ENCODE measurements at regions not wholly inside any gene's neighbourhood (a gene's known extent, or its start where the extent isn't known, plus 50 kb on each side); places are given as distances from the start of the nearest gene placed in this dataset.

DNA sequence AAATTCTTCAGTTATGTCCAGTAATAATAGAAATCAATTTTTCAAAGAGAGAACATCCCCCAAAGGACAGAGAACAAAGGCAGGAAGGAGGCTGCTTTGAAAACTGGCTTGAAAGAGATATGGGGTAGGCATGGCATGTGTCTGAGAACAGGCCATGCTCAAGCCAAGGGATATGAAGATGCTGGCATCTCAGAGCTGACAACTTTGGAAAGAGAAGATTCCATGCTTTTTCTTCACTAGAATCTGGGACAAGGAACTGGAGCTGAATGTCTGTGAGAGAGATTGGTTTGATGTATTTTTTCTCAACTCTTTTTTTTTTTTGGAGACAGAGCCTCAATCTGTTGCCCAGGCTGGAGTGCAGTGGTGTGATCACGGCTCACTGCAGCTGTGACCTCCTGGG is 139.8 kb upstream of the DLX2 start:
- no peaks in the 10 kb centered on the region for H3K36me3 ChIP-seq (replicated peaks in 1 of 2; ENCODE audit: control insufficient read depth in 1 of 2, insufficient read depth in 2 of 2, low read length in 1 of 2)
- no peak overlapping the region for H3K27ac ChIP-seq (ENCODE audit: low read depth in 2 of 2, low read length in 1 of 2)
- no peak for DNase-seq
- TF ChIP-seq, protein P1, sequence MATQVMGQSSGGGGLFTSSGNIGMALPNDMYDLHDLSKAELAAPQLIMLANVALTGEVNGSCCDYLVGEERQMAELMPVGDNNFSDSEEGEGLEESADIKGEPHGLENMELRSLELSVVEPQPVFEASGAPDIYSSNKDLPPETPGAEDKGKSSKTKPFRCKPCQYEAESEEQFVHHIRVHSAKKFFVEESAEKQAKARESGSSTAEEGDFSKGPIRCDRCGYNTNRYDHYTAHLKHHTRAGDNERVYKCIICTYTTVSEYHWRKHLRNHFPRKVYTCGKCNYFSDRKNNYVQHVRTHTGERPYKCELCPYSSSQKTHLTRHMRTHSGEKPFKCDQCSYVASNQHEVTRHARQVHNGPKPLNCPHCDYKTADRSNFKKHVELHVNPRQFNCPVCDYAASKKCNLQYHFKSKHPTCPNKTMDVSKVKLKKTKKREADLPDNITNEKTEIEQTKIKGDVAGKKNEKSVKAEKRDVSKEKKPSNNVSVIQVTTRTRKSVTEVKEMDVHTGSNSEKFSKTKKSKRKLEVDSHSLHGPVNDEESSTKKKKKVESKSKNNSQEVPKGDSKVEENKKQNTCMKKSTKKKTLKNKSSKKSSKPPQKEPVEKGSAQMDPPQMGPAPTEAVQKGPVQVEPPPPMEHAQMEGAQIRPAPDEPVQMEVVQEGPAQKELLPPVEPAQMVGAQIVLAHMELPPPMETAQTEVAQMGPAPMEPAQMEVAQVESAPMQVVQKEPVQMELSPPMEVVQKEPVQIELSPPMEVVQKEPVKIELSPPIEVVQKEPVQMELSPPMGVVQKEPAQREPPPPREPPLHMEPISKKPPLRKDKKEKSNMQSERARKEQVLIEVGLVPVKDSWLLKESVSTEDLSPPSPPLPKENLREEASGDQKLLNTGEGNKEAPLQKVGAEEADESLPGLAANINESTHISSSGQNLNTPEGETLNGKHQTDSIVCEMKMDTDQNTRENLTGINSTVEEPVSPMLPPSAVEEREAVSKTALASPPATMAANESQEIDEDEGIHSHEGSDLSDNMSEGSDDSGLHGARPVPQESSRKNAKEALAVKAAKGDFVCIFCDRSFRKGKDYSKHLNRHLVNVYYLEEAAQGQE (IDR thresholded peaks at IDR 0.05; ENCODE audit: low read depth, low read length) = no peak
- TF ChIP-seq, protein P2, sequence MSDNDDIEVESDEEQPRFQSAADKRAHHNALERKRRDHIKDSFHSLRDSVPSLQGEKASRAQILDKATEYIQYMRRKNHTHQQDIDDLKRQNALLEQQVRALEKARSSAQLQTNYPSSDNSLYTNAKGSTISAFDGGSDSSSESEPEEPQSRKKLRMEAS (IDR thresholded peaks at IDR 0.05; ENCODE audit: low read depth) = no peak
- no peak for TF ChIP-seq FOXJ3 (CRISPR knock-in tag; IDR thresholded peaks at IDR 0.05)
- no peak for TF ChIP-seq MEF2A (IDR thresholded peaks at IDR 0.05; ENCODE audit: borderline replicate concordance, low read depth)
- TF ChIP-seq ELF1 (IDR thresholded peaks at IDR 0.05) = no peak
- H3K4me3 ChIP-seq (ENCODE audit: low read depth in 2 of 2, low read length in 1 of 2) = no peak overlapping the region
- no peaks in the 10 kb centered on the region for H4K20me1 ChIP-seq (ENCODE audit: insufficient read depth)
- POLR2A ChIA-PET = no interaction called here
- no peaks in the 10 kb centered on the region for H3K79me2 ChIP-seq (ENCODE audit: insufficient read depth)
- no peaks in the 10 kb centered on the region for H3K9me3 ChIP-seq
- no peak overlapping the region for H3K9ac ChIP-seq
- no peaks in the 10 kb centered on the region for H3K9me2 ChIP-seq
- 89% methylated on average over 1 of the region's 1 CpG for WGBS (ENCODE audit: low lambda C conversion rate)
- H3K4me2 ChIP-seq = no peak overlapping the region
- H2AFZ ChIP-seq (ENCODE audit: low read depth) = no peak overlapping the region
- H3K27me3 ChIP-seq (ENCODE audit: insufficient read depth) = no peaks in the 10 kb centered on the region
- no peaks in the 10 kb centered on the region for H3F3A ChIP-seq (replicated peaks; ENCODE audit: insufficient read depth)
- CTCF ChIA-PET = no interaction called here
- H3K4me1 ChIP-seq (ENCODE audit: control insufficient read depth in 1 of 2, insufficient read depth in 2 of 2, low read depth in 1 of 2, low read length in 1 of 2) = 0 out of 4 replicates have a peak, but pooled peaks cover 0 to 4% of the 10 kb centered on the region in 2 experiments

DNA sequence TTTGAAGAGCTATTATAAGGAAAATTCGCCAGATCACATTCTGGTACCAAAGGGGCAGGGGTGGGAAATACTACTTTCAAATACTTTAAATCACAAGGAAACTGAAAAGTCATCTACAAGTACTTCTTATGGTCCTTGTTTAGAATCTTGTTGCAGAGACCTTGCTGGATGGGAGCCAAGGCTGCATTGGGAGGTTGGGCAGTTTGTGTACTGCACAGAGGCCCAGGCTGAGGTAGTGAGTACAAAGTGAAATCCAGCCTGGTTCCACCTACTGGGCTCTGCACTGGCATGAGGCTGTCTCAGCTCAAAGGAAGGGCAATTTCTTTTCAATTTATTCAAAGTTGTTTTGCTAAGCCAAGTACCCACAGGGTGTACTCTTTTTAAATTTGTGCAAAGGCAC is 140.3 kb upstream of the DLX2 start:
- no peak overlapping the region for H3K9ac ChIP-seq
- DNase-seq = no peak
- no peaks in the 10 kb centered on the region for H3K79me2 ChIP-seq (ENCODE audit: insufficient read depth)
- no peaks in the 10 kb centered on the region for H3K9me3 ChIP-seq
- ChIA-PET CTCF (no interaction called here), POLR2A (no interaction called here)
- no peak overlapping the region for H3K4me3 ChIP-seq (ENCODE audit: low read depth in 2 of 2, low read length in 1 of 2)
- no peaks in the 10 kb centered on the region for H4K20me1 ChIP-seq (ENCODE audit: insufficient read depth)
- TF ChIP-seq NFIC (IDR thresholded peaks at IDR 0.05; ENCODE audit: borderline replicate concordance) (peak; percentile 38), CHD2 (IDR thresholded peaks at IDR 0.05; ENCODE audit: low read length, partially characterized antibody) (no peak)
- H3F3A ChIP-seq (replicated peaks; ENCODE audit: insufficient read depth) = no peaks in the 10 kb centered on the region
- no peaks in the 10 kb centered on the region for H3K9me2 ChIP-seq
- no peaks in the 10 kb centered on the region for H3K36me3 ChIP-seq (replicated peaks in 1 of 2; ENCODE audit: control insufficient read depth in 1 of 2, insufficient read depth in 2 of 2, low read length in 1 of 2)
- no peak overlapping the region for H3K4me2 ChIP-seq
- 0 out of 4 replicates have a peak, but pooled peaks cover 0 to 4% of the 10 kb centered on the region in 2 experiments for H3K4me1 ChIP-seq (ENCODE audit: control insufficient read depth in 1 of 2, insufficient read depth in 2 of 2, low read depth in 1 of 2, low read length in 1 of 2)
- no peak overlapping the region for H2AFZ ChIP-seq (ENCODE audit: low read depth)
- H3K27me3 ChIP-seq (ENCODE audit: insufficient read depth) = no peaks in the 10 kb centered on the region
- H3K27ac ChIP-seq (ENCODE audit: low read depth in 2 of 2, low read length in 1 of 2) = no peak overlapping the region
- WGBS (ENCODE audit: low lambda C conversion rate) = 94% methylated on average over 1 of the region's 1 CpG

DNA sequence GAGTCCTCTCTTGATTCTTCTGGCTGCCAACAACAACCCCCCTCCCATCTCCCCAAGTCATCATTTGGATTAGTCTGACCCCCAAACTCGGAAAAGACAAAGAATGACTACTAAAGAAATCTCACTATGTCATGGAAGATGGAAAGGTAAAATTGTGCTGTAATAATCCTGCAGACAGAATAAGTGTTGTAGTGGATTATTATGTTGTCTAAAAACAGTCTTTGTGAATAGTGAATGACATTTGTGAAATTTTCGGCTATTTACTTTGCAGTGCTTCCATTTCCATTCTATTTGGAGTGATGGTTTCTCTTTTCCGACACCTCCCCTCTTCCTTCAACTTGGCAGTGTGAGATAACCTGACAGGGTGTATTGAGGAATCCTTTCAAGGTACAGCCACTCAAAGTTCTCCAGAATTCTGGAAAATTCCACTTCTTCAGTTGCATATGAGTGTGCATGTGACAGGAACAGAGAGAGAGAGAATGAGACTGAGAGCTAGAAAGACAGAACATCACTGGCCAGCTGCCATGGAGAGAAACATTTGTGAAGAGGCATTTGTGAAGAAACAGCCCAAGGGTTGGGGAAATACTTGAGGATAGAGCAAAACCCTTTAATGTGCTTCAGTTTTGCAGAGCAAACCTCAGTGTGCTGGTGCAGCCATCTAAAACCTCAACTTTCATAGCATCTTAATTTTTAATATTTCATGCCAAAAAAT is 141.9 kb upstream of the DLX2 start:
- CTCF ChIA-PET = no interaction called here
- Histone ChIP-seq H3K9ac (no peak overlapping the region), H2AFZ (ENCODE audit: low read depth) (no peak overlapping the region), H3F3A (replicated peaks; ENCODE audit: insufficient read depth) (peaks cover 15% of the 10 kb centered on the region), H3K27me3 (ENCODE audit: insufficient read depth) (no peaks in the 10 kb centered on the region), H3K79me2 (ENCODE audit: insufficient read depth) (no peaks in the 10 kb centered on the region), H3K4me2 (no peak overlapping the region), H3K4me1 (ENCODE audit: control insufficient read depth in 1 of 2, insufficient read depth in 2 of 2, low read depth in 1 of 2, low read length in 1 of 2) (peaks cover 0 to 15% of the 10 kb centered on the region in 2 experiments; a peak in 2 of 4 replicates), H3K9me3 (no peaks in the 10 kb centered on the region), H3K36me3 (replicated peaks in 1 of 2; ENCODE audit: control insufficient read depth in 1 of 2, insufficient read depth in 2 of 2, low read length in 1 of 2) (no peaks in the 10 kb centered on the region), H3K27ac (ENCODE audit: low read depth in 2 of 2, low read length in 1 of 2) (no peak overlapping the region), H3K4me3 (ENCODE audit: low read depth in 2 of 2, low read length in 1 of 2) (no peak overlapping the region), H4K20me1 (ENCODE audit: insufficient read depth) (no peaks in the 10 kb centered on the region), H3K9me2 (no peaks in the 10 kb centered on the region)
- WGBS (ENCODE audit: low lambda C conversion rate) = 87% methylated on average over 3 of the region's 3 CpGs
- no peak for TF ChIP-seq TAF1 (IDR thresholded peaks at IDR 0.05; ENCODE audit: borderline replicate concordance, low read depth, low read length)
- TF ChIP-seq, protein P1 (IDR thresholded peaks at IDR 0.05; ENCODE audit: low read depth, low read length) = no peak
- DNase-seq = no peak
- POLR2A ChIA-PET = no interaction called here
